ENCODE measurements at regions not wholly inside any gene's neighbourhood (a gene's known extent, or its start where the extent isn't known, plus 50 kb on each side); places are given as distances from the start of the nearest gene placed in this dataset.

- TF ChIP-seq CTCF (IDR thresholded peaks at IDR 0.05) (no peak), POLR2A (IDR thresholded peaks at IDR 0.05) (no peak)
- no peaks in the 10 kb centered on the region for H3K36me3 ChIP-seq
- H3K27me3 ChIP-seq, result no peaks in the 10 kb centered on the region
- DNase-seq, result no peak
- H3K4me1 ChIP-seq, result peaks cover 22 to 28% of the 10 kb centered on the region in 2 donors
- H3K4me3 ChIP-seq (replicated peaks in 1 of 3), result no peak overlapping the region
- H3K9me3 ChIP-seq, result no peaks in the 10 kb centered on the region
- peak overlapping the region in 1 of 3 donors; percentile 72 for H3K27ac ChIP-seq
- intact Hi-C loops (cut with DNase I), result no loop called here
- WGBS, 2 donors, result 85% methylated on average over 5 of the region's 5 CpGs
Observed at GRCh38 chr16:63982110-63982509, 1139.8 kb downstream of the CDH11 start.

GRCh38 chr16:63981639-63982038 is 1140.2 kb downstream of the CDH11 start:
- Histone ChIP-seq H3K4me1 (peaks cover 22 to 26% of the 10 kb centered on the region in 2 donors), H3K27me3 (no peaks in the 10 kb centered on the region), H3K9me3 (no peaks in the 10 kb centered on the region), H3K36me3 (no peaks in the 10 kb centered on the region), H3K4me3 (replicated peaks in 1 of 3) (no peak overlapping the region), H3K27ac (no peak overlapping the region)
- 24 to 39% methylated on average over 2 of the region's 2 CpGs for WGBS, 2 donors
- intact Hi-C loops (cut with DNase I), result no loop called here
- no peak for TF ChIP-seq POLR2A (IDR thresholded peaks at IDR 0.05)
- no peak for TF ChIP-seq CTCF (IDR thresholded peaks at IDR 0.05)
- DNase-seq, result no peak

GRCh38 chr16:63980763-63981162 is 1141.1 kb downstream of the CDH11 start:
- intact Hi-C loops (cut with DNase I), result no loop called here
- Histone ChIP-seq H3K4me3 (replicated peaks in 1 of 3) (no peak overlapping the region), H3K36me3 (no peaks in the 10 kb centered on the region), H3K4me1 (peaks cover 22 to 26% of the 10 kb centered on the region in 2 donors), H3K9me3 (no peaks in the 10 kb centered on the region), H3K27ac (no peak overlapping the region), H3K27me3 (no peaks in the 10 kb centered on the region)
- WGBS, 2 donors, result 34 to 35% methylated on average over 3 of the region's 3 CpGs
- DNase-seq, result no peak
- TF ChIP-seq CTCF (IDR thresholded peaks at IDR 0.05) (no peak), POLR2A (IDR thresholded peaks at IDR 0.05) (no peak)

DNA sequence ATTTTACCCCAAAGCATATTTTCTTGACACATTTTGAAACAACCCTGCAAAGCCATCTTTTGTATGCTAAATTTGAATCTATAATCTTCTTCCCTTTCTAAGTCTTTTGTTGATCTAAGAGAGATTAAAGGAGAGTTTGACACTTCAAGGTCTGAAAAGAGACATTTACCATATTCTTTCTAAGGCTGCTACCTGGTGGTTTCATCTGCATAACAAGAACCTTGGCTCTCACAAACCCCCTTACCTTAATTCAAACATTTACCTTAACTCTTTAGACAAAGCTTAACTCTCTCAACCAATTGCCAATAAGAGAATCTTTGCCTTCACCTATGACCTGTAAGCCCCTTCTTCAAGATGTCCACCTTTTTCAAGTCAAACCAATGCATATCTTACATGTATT is 1143.6 kb downstream of the CDH11 start:
- peaks cover 9 to 17% of the 10 kb centered on the region in 2 donors for H3K4me1 ChIP-seq
- TF ChIP-seq CTCF (IDR thresholded peaks at IDR 0.05) (no peak), POLR2A (IDR thresholded peaks at IDR 0.05) (no peak)
- intact Hi-C loops (cut with DNase I), result no loop called here
- no peaks in the 10 kb centered on the region for H3K9me3 ChIP-seq
- H3K36me3 ChIP-seq, result no peaks in the 10 kb centered on the region
- H3K27me3 ChIP-seq, result no peaks in the 10 kb centered on the region
- DNase-seq, result no peak
- H3K4me3 ChIP-seq (replicated peaks in 1 of 3), result no peak overlapping the region
- no peak overlapping the region for H3K27ac ChIP-seq

- 83% methylated on average over 4 of the region's 4 CpGs for WGBS, 2 donors
- intact Hi-C loops (cut with DNase I), result no loop called here
- no peak for TF ChIP-seq POLR2A (IDR thresholded peaks at IDR 0.05)
- TF ChIP-seq CTCF (IDR thresholded peaks at IDR 0.05), result no peak
- Histone ChIP-seq H3K27me3 (no peaks in the 10 kb centered on the region), H3K9me3 (no peaks in the 10 kb centered on the region), H3K36me3 (no peaks in the 10 kb centered on the region), H3K4me3 (replicated peaks in 1 of 3) (no peak overlapping the region), H3K4me1 (no peaks in the 10 kb centered on the region), H3K27ac (no peak overlapping the region)
- DNase-seq, result no peak
Observed at GRCh38 chr16:63976345-63976744, 1145.5 kb downstream of the CDH11 start.

Data from thyroid gland (tissue), 4 donors.